B cell (primary cell): ENCODE measurements at regions not wholly inside any gene's neighbourhood (a gene's known extent, or its start where the extent isn't known, plus 50 kb on each side); places are given as distances from the start of the nearest gene placed in this dataset.

ENCODE experiments used
- EZH2 ChIP-seq: IDR thresholded peaks from 2 replicates; pipeline ENCODE4 v1.6.1; 2012; ENCODE audit warnings: borderline replicate concordance, low read depth, mild to moderate bottlenecking, moderate library complexity, low read length; ENCODE audit not compliant: insufficient read depth, poor library complexity, severe bottlenecking
- TF ChIP-seq, protein P1 (sequence below): fragments of 200-600 bp; IDR thresholded peaks from one replicate; pipeline ENCODE4 v1.8.0; 2022; ENCODE audit warnings: antibody characterized with exemption, mild to moderate bottlenecking

DNA sequence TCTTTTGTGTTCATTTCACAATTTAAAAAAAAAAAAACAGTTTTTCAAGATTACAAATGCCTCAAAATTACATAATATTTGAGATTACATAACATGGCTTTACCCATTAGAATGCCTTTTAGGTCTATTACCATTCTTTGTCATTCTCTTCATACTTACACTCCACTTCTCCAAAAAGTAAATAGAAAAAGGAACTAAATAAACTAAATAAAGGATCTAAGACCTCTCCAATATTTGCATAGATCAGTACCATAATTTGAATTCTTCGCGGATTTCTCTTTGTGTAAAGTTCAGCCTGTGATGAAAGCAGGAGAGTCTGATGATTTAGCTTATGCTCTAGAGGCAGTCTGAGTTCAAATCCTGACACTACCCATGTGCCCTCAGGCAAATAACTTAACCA lies 56.4 kb upstream of the C1GALT1 start:
- TF ChIP-seq EZH2, result no peak
- TF ChIP-seq, protein P1, sequence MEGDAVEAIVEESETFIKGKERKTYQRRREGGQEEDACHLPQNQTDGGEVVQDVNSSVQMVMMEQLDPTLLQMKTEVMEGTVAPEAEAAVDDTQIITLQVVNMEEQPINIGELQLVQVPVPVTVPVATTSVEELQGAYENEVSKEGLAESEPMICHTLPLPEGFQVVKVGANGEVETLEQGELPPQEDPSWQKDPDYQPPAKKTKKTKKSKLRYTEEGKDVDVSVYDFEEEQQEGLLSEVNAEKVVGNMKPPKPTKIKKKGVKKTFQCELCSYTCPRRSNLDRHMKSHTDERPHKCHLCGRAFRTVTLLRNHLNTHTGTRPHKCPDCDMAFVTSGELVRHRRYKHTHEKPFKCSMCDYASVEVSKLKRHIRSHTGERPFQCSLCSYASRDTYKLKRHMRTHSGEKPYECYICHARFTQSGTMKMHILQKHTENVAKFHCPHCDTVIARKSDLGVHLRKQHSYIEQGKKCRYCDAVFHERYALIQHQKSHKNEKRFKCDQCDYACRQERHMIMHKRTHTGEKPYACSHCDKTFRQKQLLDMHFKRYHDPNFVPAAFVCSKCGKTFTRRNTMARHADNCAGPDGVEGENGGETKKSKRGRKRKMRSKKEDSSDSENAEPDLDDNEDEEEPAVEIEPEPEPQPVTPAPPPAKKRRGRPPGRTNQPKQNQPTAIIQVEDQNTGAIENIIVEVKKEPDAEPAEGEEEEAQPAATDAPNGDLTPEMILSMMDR, result no peak
